Right lobe of liver (tissue), 6 donors: ENCODE measurements at regions not wholly inside any gene's neighbourhood (a gene's known extent, or its start where the extent isn't known, plus 50 kb on each side); places are given as distances from the start of the nearest gene placed in this dataset.

Experiments used
- ATAC-seq, 4 donors: fragments of 200-7000 bp; cut with Tn5 transposase; one replicate each; pipeline ENCODE4 v1.9.1; 2020; ENCODE audit warnings: mild to moderate bottlenecking in 4 of 4, moderate library complexity in 4 of 4
- DNase-seq, 3 donors: peaks; one replicate each; pipeline ENCODE4 v3.0.0-alpha.2; 2020
- H3K27ac ChIP-seq, 3 donors: fragments of 200-600 bp; one replicate each; pipeline ENCODE4 v1.8.0; 2022
- H3K27me3 ChIP-seq, 2 donors: fragments of 200-600 bp; one replicate each; pipeline ENCODE4 v1.8.0; 2022
- H3K36me3 ChIP-seq, 4 donors: fragments of 200-600 bp; sonication (generic) in 1 of 4; one replicate each; pipeline versions ENCODE4 v1.5.1 to v1.8.0; 2017 to 2022; ENCODE audit warnings: control low read depth in 1 of 4
- H3K4me1 ChIP-seq, 4 donors: fragments of 200-600 bp; sonication (generic) in 1 of 4; one replicate each; pipeline versions ENCODE4 v1.5.1 to v1.8.0; 2017 to 2022; ENCODE audit warnings: control low read depth in 1 of 4
- H3K4me3 ChIP-seq, 3 donors: fragments of 200-600 bp; one replicate each; pipeline ENCODE4 v1.8.0; 2022
- H3K9me3 ChIP-seq, 4 donors: fragments of 200-600 bp; sonication (generic) in 1 of 4; one replicate each; pipeline versions ENCODE4 v1.5.1 to v1.8.0; 2017 to 2022; ENCODE audit warnings: control low read depth in 1 of 4
- POLR2A ChIP-seq: fragments of 450-650 bp; IDR thresholded peaks from one replicate; pipeline ENCODE4 v1.6.1; 2017; ENCODE audit warnings: antibody characterized with exemption, mild to moderate bottlenecking
- WGBS: methylation state at CpG from one replicate; pipeline ENCODE4 v1.1.6; 2018; ENCODE audit warnings: low coverage, low lambda C conversion rate; ENCODE audit not compliant: insufficient coverage; ENCODE audit errors: missing lambda C conversion rate; 5-methylcytosine and 5-hydroxymethylcytosine counted together
- intact Hi-C, 2 donors: fragments of 100-400 bp; cut with DNase I; formaldehyde crosslinking; loops; one replicate each; pipeline versions ENCODE4 v1.11.2 to v1.14.1; 2022
- TF ChIP-seq, protein P1 (sequence below), 4 donors: fragments of 200-600 bp in 3 of 4; fragments of 450-650 bp in 1 of 4; IDR thresholded peaks; one replicate each; pipeline versions ENCODE4 v1.5.1 to v1.8.0; 2016 to 2022; ENCODE audit warnings: antibody characterized with exemption in 4 of 4, mild to moderate bottlenecking in 2 of 4
- donor health status: DM: no; HTN: yes; CAD: no.
- donor health status: DM: no; HTN: no; CAD: no.
- donor health status: DM: no; HTN: no; CAD: no.
- donor health status: DM: no; HTN: yes; CAD: no.
- donor health status: DM: no; HTN: yes; CAD: no.

DNA sequence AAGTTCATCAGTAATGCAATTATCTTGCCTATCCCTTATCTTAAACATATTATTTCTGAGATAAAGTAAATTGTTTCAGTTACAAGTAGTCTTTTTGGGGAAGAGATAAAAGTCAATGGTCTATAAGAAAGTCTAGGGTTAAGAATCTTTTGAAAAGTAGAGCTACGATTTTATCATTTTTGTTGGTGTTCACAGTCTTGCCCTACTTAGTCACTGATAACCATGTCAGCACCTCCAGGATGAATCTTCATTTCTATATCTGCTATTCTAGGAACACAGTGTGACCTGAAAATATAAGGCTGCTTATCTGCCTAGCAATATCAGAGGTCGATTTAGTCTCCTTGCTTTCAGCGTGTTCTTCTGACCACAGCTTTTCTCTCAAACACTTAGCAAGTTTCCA is 1676.5 kb upstream of the PRR20A start:
- ATAC-seq: no peak
- H3K4me1 ChIP-seq: no peaks in the 10 kb centered on the region
- intact Hi-C loops: no loop called here
- H3K27ac ChIP-seq: no peak overlapping the region
- no peaks in the 10 kb centered on the region for H3K36me3 ChIP-seq
- no peaks in the 10 kb centered on the region for H3K9me3 ChIP-seq
- no peaks in the 10 kb centered on the region for H3K27me3 ChIP-seq
- no peak overlapping the region for H3K4me3 ChIP-seq
- 32% methylated on average over 3 of the region's 3 CpGs for WGBS
- TF ChIP-seq, protein P1, sequence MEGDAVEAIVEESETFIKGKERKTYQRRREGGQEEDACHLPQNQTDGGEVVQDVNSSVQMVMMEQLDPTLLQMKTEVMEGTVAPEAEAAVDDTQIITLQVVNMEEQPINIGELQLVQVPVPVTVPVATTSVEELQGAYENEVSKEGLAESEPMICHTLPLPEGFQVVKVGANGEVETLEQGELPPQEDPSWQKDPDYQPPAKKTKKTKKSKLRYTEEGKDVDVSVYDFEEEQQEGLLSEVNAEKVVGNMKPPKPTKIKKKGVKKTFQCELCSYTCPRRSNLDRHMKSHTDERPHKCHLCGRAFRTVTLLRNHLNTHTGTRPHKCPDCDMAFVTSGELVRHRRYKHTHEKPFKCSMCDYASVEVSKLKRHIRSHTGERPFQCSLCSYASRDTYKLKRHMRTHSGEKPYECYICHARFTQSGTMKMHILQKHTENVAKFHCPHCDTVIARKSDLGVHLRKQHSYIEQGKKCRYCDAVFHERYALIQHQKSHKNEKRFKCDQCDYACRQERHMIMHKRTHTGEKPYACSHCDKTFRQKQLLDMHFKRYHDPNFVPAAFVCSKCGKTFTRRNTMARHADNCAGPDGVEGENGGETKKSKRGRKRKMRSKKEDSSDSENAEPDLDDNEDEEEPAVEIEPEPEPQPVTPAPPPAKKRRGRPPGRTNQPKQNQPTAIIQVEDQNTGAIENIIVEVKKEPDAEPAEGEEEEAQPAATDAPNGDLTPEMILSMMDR (IDR thresholded peaks at IDR 0.05): no peak
- TF ChIP-seq POLR2A: no peak
- no peak for DNase-seq

- DNase-seq: no peak
- Histone ChIP-seq H3K4me1 (no peaks in the 10 kb centered on the region), H3K9me3 (no peaks in the 10 kb centered on the region), H3K27me3 (no peaks in the 10 kb centered on the region), H3K36me3 (no peaks in the 10 kb centered on the region), H3K4me3 (no peak overlapping the region), H3K27ac (no peak overlapping the region)
- TF ChIP-seq POLR2A: no peak
- TF ChIP-seq, protein P1 (IDR thresholded peaks at IDR 0.05): no peak
- intact Hi-C loops: no loop called here
- 59% methylated on average over 2 of the region's 2 CpGs for WGBS
- no peak for ATAC-seq
Observed at GRCh38 chr13:55467476-55467875, 1673.2 kb upstream of the PRR20A start.

GRCh38 chr13:55483626-55484158 is 1657.0 kb upstream of the PRR20A start:
- WGBS: 61% methylated on average over 3 of the region's 3 CpGs
- no peaks in the 10 kb centered on the region for H3K36me3 ChIP-seq
- intact Hi-C loops: no loop called here
- ATAC-seq (no peak), DNase-seq (no peak)
- H3K4me3 ChIP-seq: no peak overlapping the region
- H3K9me3 ChIP-seq: no peaks in the 10 kb centered on the region
- TF ChIP-seq POLR2A: no peak
- TF ChIP-seq, protein P1 (IDR thresholded peaks at IDR 0.05): no peak
- H3K27me3 ChIP-seq: no peaks in the 10 kb centered on the region
- no peaks in the 10 kb centered on the region for H3K4me1 ChIP-seq
- no peak overlapping the region for H3K27ac ChIP-seq

- no peaks in the 10 kb centered on the region for H3K9me3 ChIP-seq
- H3K4me1 ChIP-seq: no peaks in the 10 kb centered on the region
- 40% methylated on average over 3 of the region's 3 CpGs for WGBS
- no peak for TF ChIP-seq POLR2A
- H3K4me3 ChIP-seq: no peak overlapping the region
- H3K27ac ChIP-seq: no peak overlapping the region
- DNase-seq (no peak), ATAC-seq (no peak)
- H3K27me3 ChIP-seq: no peaks in the 10 kb centered on the region
- intact Hi-C loops: no loop called here
- H3K36me3 ChIP-seq: no peaks in the 10 kb centered on the region
Observed at GRCh38 chr13:55493297-55493696, 1647.4 kb upstream of the PRR20A start.

- H3K36me3 ChIP-seq: no peaks in the 10 kb centered on the region
- H3K27me3 ChIP-seq: no peaks in the 10 kb centered on the region
- intact Hi-C loops: no loop called here
- WGBS: 29% methylated on average over 3 of the region's 3 CpGs
- DNase-seq: no peak
- no peaks in the 10 kb centered on the region for H3K4me1 ChIP-seq
- TF ChIP-seq, protein P1 (IDR thresholded peaks at IDR 0.05): no peak
- TF ChIP-seq POLR2A: no peak
- no peaks in the 10 kb centered on the region for H3K9me3 ChIP-seq
- ATAC-seq: no peak
- H3K4me3 ChIP-seq: no peak overlapping the region
- H3K27ac ChIP-seq: no peak overlapping the region
Observed at GRCh38 chr13:55497486-55497885, 1643.2 kb upstream of the PRR20A start.
